ENCODE measurements at regions not wholly inside any gene's neighbourhood (a gene's known extent, or its start where the extent isn't known, plus 50 kb on each side); places are given as distances from the start of the nearest gene placed in this dataset.

DNA sequence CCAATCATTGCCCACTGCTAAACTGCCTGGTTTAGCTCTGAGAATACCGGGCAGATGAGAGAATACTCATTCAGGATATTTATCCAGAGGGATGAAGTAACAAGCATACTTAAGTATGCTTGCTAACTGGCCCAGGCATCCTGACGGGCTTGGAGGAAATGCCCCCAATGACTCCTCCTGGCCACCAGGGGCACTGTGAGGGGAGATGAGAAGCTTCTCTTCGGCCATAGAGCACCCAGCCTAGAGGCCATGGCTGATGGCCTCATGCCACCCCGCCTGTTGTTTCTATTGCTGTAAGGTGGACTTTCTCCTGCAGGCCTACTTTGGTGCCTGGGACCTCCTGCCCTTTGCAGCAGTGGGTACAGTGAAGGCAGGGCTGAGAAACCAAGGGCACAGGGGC lies 134.5 kb upstream of the FSTL4 start:
- Mint-ChIP-seq H3K4me3 (no peak overlapping the region), H3K36me3 (ENCODE audit: low read depth) (no peaks in the 10 kb centered on the region), H3K27me3 (peaks cover 2% of the 10 kb centered on the region), H3K4me1 (no peaks in the 10 kb centered on the region), H3K9me3 (ENCODE audit: low read depth) (no peaks in the 10 kb centered on the region), H3K27ac (no peak overlapping the region)
- ChIA-PET POLR2A (no interaction called here), CTCF (interaction anchor here (0.6 to 2.9 kb wide), 11 partner anchors 8 to 917 kb away, joined by 3 to 16 read pairs (median 3); no protein-coding TSS in a partner anchor)
- intact Hi-C loops (cut with DNase I, micrococcal nuclease), result no loop called here
- ATAC-seq (peak; percentile 40), DNase-seq (peak; percentile 61)

DNA sequence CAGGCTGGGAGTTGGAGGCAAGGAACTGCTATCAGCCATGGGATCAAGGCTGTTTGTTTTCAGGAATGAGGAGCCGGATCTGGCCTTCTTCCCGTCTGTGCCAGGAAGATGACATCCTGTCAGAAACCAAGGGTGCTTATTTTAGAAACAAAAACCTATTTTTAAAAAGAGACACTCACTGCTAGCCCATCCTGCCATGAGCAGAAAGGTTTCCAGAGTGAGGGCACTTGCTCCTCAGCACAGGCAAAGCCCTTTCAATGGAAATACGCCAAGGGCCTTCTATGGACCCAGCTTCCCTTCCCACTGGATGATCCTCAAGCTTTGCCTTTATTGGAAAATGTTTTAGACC lies 132.6 kb upstream of the FSTL4 start:
- H3K4me1 Mint-ChIP-seq, result no peaks in the 10 kb centered on the region
- POLR2A ChIA-PET, result no interaction called here
- no peak for DNase-seq
- intact Hi-C loops (cut with DNase I, micrococcal nuclease), result no loop called here
- H3K27me3 Mint-ChIP-seq, result no peaks in the 10 kb centered on the region
- CTCF ChIA-PET, result interaction anchor here (0.5 to 2.9 kb wide), 5 partner anchors 10 to 124 kb away, joined by 3 to 16 read pairs (median 3); no protein-coding TSS in a partner anchor
- ATAC-seq, result no peak
- no peaks in the 10 kb centered on the region for H3K9me3 Mint-ChIP-seq (ENCODE audit: low read depth)
- no peak overlapping the region for H3K4me3 Mint-ChIP-seq
- no peak overlapping the region for H3K27ac Mint-ChIP-seq
- no peaks in the 10 kb centered on the region for H3K36me3 Mint-ChIP-seq (ENCODE audit: low read depth)

DNA sequence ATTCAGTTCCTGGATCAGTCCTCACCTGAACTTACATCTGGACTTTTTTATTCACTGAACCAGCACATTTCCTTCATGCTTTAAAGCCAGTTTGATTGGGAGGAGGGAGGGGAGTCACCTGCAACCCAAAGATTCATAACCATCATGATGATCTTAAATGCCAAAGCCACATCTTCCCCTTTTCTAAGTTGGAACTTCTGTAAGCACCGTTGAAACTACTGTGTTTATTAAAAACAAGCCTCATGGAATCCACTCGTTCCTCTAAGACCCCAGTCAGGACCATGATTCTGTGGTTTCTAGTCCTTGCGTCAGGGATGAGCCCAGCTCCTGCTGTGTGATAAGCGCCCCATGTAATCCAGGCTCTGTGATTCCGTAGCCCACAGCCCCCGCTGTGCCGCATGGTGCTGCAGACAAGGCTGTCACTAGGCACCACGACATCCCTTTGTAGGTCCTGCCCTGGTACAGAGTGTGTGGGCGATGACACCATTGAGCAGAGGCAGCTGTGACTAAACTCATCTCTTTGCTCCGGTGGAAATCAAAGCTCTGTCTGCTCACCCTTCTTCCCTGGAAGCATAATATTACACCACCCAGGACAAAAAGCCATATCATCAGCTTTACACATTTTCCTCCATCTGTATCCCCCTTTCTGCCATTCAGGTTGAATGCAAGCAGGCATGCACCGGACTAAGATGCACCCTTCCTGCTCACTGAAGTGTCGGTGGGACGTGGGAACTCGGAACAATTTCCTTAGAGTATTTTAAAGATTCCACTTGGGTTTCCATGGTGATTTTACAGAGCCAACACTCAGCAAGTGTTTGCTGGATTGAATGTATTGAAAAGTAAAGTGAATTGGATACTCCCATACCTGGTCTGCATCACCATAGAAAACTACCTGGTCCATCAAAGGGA lies 132.0 kb upstream of the FSTL4 start:
- intact Hi-C loops (cut with DNase I, micrococcal nuclease), result no loop called here
- ChIA-PET CTCF (interaction anchor here (0.5 to 2.9 kb wide), 4 partner anchors 11 to 118 kb away, joined by 3 to 16 read pairs (median 3); no protein-coding TSS in a partner anchor), POLR2A (no interaction called here)
- Mint-ChIP-seq H3K4me1 (no peaks in the 10 kb centered on the region), H3K27me3 (no peaks in the 10 kb centered on the region), H3K36me3 (ENCODE audit: low read depth) (no peaks in the 10 kb centered on the region), H3K4me3 (no peak overlapping the region), H3K9me3 (ENCODE audit: low read depth) (no peaks in the 10 kb centered on the region), H3K27ac (no peak overlapping the region)
- DNase-seq, result peak; percentile 20
- peak; percentile 57 for ATAC-seq

DNA sequence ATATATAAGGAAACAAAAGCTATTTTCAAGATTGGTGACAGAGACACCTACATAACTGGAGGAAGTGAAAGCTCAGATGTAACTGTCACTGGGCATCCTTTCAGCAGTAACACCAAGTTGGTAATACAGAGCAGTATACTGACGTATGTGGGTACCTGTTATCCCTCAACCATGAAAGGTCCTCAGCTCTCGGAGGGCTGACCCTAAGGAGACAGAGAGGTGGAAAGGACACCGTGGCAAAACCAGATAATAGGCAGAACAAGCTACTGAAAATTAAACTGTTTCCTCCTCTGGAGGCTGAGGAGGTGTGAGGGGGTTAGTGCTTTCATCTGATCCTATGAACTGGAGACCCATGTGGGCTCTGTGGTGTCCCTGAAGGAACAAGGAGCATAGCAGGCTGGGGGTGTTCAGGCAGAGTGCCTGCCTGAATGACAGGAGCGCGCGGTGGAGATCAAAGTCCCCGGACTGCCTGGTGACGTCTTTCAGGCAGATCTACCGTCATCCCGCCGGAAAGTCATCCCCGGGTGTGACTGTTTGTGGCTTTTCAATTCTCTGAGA lies 130.2 kb upstream of the FSTL4 start:
- intact Hi-C loops (cut with DNase I, micrococcal nuclease), result no loop called here
- no peaks in the 10 kb centered on the region for H3K36me3 Mint-ChIP-seq (ENCODE audit: low read depth)
- H3K4me1 Mint-ChIP-seq, result no peaks in the 10 kb centered on the region
- no peak overlapping the region for H3K4me3 Mint-ChIP-seq
- H3K9me3 Mint-ChIP-seq (ENCODE audit: low read depth), result no peaks in the 10 kb centered on the region
- no peaks in the 10 kb centered on the region for H3K27me3 Mint-ChIP-seq
- no peak overlapping the region for H3K27ac Mint-ChIP-seq
- ATAC-seq (no peak), DNase-seq (no peak)
- CTCF ChIA-PET, result interaction anchor here (0.7 to 1.1 kb wide), 2 partner anchors 127 to 1573 kb away, joined by 3 to 4 read pairs; no protein-coding TSS in a partner anchor
- POLR2A ChIA-PET, result no interaction called here

DNA sequence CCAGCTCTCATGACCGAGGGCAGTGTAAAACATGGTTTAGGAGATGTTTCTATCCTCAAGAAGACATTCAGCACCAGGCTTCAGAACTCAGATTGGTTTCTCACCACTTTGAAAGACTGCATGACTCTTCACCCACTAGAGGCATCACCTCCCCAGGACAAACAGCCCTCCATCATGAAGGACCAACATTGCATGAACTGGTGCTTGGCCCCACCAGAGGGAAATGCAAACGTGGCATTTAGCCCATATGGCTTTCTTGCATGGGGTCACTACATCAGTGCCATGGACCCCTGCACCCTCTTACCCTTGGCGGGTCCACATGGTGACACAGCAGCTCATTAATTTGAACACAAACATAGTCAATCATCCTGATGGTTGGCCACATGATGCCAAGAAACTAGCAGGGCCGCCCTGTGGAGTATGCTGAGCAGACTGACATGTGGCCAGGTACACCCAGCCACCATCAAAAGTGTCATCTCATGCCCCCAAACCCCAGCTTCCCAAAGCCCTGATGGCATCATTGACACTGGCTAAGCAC lies 129.5 kb upstream of the FSTL4 start:
- H3K36me3 Mint-ChIP-seq (ENCODE audit: low read depth), result no peaks in the 10 kb centered on the region

DNA sequence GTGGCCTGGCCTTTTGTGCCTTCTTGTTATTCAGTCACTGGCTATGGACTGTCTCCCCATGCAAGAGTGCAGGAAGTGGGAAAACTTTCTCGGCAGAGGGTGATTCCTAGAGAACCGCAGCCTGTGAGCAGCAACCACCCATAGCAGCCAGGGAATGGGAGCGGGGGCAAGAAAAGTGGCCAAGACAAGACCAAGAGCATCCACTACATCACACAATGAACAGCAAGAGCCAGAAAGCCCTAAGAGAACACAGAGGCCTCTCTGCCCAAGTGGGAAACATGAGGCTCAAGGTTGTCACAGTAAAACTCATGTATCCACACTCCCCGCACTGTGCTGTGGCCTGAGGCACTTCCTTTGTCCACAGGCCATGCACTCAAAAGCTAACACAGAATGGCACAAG lies 129.1 kb upstream of the FSTL4 start:
- ATAC-seq (no peak), DNase-seq (no peak)
- Mint-ChIP-seq H3K36me3 (ENCODE audit: low read depth) (no peaks in the 10 kb centered on the region), H3K27me3 (no peaks in the 10 kb centered on the region), H3K4me1 (no peaks in the 10 kb centered on the region), H3K4me3 (no peak overlapping the region), H3K9me3 (ENCODE audit: low read depth) (no peaks in the 10 kb centered on the region), H3K27ac (no peak overlapping the region)
- ChIA-PET CTCF (interaction anchor here (1.1 kb wide), 1 partner anchor 128 kb away, joined by 4 read pairs; no protein-coding TSS in a partner anchor), POLR2A (no interaction called here)
- intact Hi-C loops (cut with DNase I, micrococcal nuclease), result no loop called here

More for the DNA sequence above, 129.5 kb upstream of the FSTL4 start:
- Mint-ChIP-seq H3K4me3 (no peak overlapping the region), H3K9me3 (ENCODE audit: low read depth) (no peaks in the 10 kb centered on the region), H3K27me3 (no peaks in the 10 kb centered on the region), H3K4me1 (no peaks in the 10 kb centered on the region), H3K27ac (no peak overlapping the region)
- no peak for DNase-seq
- CTCF ChIA-PET, result interaction anchor here (0.7 to 1.1 kb wide), 2 partner anchors 128 to 1572 kb away, joined by 3 to 4 read pairs; no protein-coding TSS in a partner anchor
- ATAC-seq, result no peak
- intact Hi-C loops (cut with DNase I, micrococcal nuclease), result no loop called here
- POLR2A ChIA-PET, result no interaction called here

DNA sequence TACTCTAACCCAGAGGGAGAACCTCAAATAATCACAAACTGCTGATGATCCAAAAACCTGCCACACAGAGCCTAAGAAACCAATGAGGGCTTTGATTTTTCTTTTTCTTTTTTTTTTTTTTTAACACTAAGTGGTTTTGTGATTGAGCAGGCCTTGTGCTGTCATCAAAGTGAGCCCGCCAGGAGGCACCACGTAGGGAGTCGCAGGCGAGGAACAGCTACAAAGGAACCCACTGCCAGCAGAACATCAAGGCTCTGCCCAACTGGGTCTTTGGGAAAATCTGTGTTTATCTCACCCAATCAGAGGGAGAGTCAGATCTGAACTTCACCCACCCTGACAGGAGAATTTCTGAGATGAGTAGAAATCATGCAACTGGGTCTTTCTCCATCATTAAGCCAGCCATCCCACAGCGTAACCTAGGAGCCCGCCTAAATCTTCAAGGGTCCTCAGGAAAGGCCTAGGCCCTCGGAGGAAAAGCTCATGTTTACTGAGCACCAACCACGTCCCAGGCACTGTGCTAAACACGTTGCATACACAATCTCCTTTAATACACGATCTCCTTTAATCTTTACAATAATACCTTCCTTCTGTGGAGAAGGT lies 126.9 kb upstream of the FSTL4 start:
- POLR2A ChIA-PET, result no interaction called here

DNA sequence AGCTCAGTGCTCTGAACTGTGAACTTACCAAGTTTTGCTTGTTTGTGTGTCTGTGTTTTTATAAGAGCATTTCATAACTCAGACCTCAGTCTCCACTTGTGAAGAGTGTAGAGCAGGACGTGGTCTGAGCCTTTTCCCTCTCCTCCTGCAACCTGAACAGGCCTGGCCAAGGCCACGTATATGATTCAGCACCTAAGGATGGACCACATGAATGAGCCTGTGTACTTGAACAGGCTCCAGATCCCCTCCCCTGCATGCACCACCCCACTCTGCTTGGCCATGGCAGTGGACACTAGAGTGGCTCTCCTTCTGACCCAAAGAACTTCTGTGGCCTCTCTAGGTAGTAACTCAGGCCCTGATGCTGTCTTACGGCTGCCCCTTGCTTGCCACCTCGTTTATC lies 125.9 kb upstream of the FSTL4 start:
- CTCF ChIA-PET, result interaction anchor here (1.0 kb wide), 1 partner anchor 9 kb away, joined by 3 read pairs; no protein-coding TSS in a partner anchor
- Mint-ChIP-seq H3K4me3 (no peak overlapping the region), H3K27ac (no peak overlapping the region)

More for the DNA sequence above, 126.9 kb upstream of the FSTL4 start:
- ATAC-seq (no peak), DNase-seq (no peak)
- Mint-ChIP-seq H3K9me3 (ENCODE audit: low read depth) (no peaks in the 10 kb centered on the region), H3K4me3 (no peak overlapping the region), H3K27ac (no peak overlapping the region), H3K27me3 (no peaks in the 10 kb centered on the region), H3K4me1 (no peaks in the 10 kb centered on the region), H3K36me3 (ENCODE audit: low read depth) (no peaks in the 10 kb centered on the region)
- intact Hi-C loops (cut with DNase I, micrococcal nuclease), result no loop called here
- CTCF ChIA-PET, result interaction anchor here (1.0 kb wide), 1 partner anchor 10 kb away, joined by 3 read pairs; no protein-coding TSS in a partner anchor

DNA sequence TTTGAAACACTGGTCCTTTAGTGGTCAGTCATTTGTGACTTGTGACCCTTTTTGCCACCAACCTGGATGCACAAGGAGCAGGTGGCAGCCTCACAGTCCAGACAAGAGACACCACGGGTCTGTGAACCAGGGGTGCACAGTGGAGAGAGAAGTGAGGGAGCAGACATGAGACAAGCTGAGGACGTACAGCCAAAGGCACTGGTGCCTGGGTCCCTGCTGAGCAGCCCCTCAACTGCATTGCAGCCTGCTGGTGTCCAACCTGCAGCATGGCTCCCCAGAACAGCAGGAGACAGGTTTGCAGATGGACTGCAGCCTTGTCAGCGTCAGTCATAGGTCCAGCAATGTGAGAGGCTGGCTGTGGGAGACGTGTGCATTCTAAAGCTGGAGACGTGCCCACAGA lies 124.2 kb upstream of the FSTL4 start:
- intact Hi-C loops (cut with DNase I, micrococcal nuclease), result no loop called here
- Mint-ChIP-seq H3K27ac (no peak overlapping the region), H3K27me3 (no peaks in the 10 kb centered on the region), H3K9me3 (ENCODE audit: low read depth) (no peaks in the 10 kb centered on the region), H3K4me3 (no peak overlapping the region), H3K36me3 (ENCODE audit: low read depth) (no peaks in the 10 kb centered on the region), H3K4me1 (no peaks in the 10 kb centered on the region)
- ChIA-PET POLR2A (no interaction called here), CTCF (no interaction called here)
- ATAC-seq (no peak), DNase-seq (no peak)

More for the DNA sequence above, 125.9 kb upstream of the FSTL4 start:
- POLR2A ChIA-PET, result interaction anchor here (0.5 kb wide), 1 partner anchor 1089 kb away, joined by 3 read pairs; no protein-coding TSS in a partner anchor
- intact Hi-C loops (cut with DNase I, micrococcal nuclease), result no loop called here
- H3K9me3 Mint-ChIP-seq (ENCODE audit: low read depth), result no peaks in the 10 kb centered on the region
- no peaks in the 10 kb centered on the region for H3K4me1 Mint-ChIP-seq
- ATAC-seq (no peak), DNase-seq (no peak)
- H3K36me3 Mint-ChIP-seq (ENCODE audit: low read depth), result no peaks in the 10 kb centered on the region
- H3K27me3 Mint-ChIP-seq, result no peaks in the 10 kb centered on the region

DNA sequence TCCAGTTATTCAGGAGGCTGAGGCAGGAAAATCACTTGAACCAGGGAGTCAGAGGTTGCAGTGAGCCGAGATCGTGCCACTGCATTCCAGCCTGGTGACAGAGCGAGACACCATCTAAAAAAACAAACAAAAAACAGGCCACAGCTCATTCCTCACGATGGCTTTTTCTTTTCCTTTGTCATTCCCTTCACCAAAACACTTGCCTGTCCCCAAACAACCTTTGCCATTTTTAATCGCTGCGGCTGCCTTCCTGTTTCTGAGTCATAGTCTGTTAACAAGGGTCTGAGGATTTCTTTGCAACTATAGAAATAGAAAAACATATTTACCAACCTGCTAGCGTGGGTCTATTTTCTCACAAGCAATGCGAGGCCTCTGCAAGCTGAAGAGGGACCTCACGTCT lies 123.0 kb upstream of the FSTL4 start:
- no peaks in the 10 kb centered on the region for H3K4me1 Mint-ChIP-seq
- ChIA-PET POLR2A (no interaction called here), CTCF (no interaction called here)
- H3K27ac Mint-ChIP-seq, result no peak overlapping the region
- no peak for DNase-seq
- no peaks in the 10 kb centered on the region for H3K9me3 Mint-ChIP-seq (ENCODE audit: low read depth)
- no peak overlapping the region for H3K4me3 Mint-ChIP-seq
- intact Hi-C loops (cut with DNase I, micrococcal nuclease), result no loop called here
- ATAC-seq, result no peak
- H3K36me3 Mint-ChIP-seq (ENCODE audit: low read depth), result no peaks in the 10 kb centered on the region
- no peaks in the 10 kb centered on the region for H3K27me3 Mint-ChIP-seq

DNA sequence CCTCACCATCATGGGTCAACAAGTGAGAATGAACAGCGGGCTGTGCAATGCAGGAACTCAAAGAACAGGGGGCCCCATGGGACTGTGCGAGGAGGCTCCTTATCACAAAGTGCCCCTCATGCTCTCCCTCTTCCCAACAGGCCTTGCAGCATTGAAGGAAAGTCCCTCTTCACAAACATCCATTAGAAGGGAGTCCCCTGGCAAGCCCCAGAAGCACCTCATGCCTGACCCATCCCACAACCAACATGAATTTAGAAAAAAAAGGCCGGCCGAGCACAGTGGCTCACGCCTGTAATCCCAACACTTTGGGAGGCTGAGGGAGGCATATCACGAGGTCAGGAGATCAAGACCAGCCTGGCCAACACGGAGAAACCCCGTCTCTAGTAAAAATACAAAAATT lies 122.6 kb upstream of the FSTL4 start:
- no peak overlapping the region for H3K27ac Mint-ChIP-seq
- ChIA-PET CTCF (no interaction called here), POLR2A (no interaction called here)
- ATAC-seq (no peak), DNase-seq (no peak)
- intact Hi-C loops (cut with DNase I, micrococcal nuclease), result no loop called here
- H3K4me1 Mint-ChIP-seq, result no peaks in the 10 kb centered on the region
- no peaks in the 10 kb centered on the region for H3K9me3 Mint-ChIP-seq (ENCODE audit: low read depth)
- H3K27me3 Mint-ChIP-seq, result no peaks in the 10 kb centered on the region
- no peak overlapping the region for H3K4me3 Mint-ChIP-seq
- no peaks in the 10 kb centered on the region for H3K36me3 Mint-ChIP-seq (ENCODE audit: low read depth)
